NCI-H1694 treated with DMSO at 0.1 percent for 48 hours (cell line): ENCODE measurements at regions not wholly inside any gene's neighbourhood (a gene's known extent, or its start where the extent isn't known, plus 50 kb on each side); places are given as distances from the start of the nearest gene placed in this dataset.
"Not testable (repeated sequence)": the region's sequence is repeated elsewhere in the genome, so short reads cannot be mapped to it uniquely, and the experiment has no call there.

Experiments
- DNase-seq: peaks from one replicate; lab custom pipeline; 2025; lab: John Stamatoyannopoulos, UW

GRCh38 chr1:96595530-96595929 lies 126.1 kb upstream of the PTBP2 start:
- not testable (repeated sequence) for DNase-seq

- no peak for DNase-seq
Observed at GRCh38 chr1:96596226-96596922, 125.2 kb upstream of the PTBP2 start.

GRCh38 chr1:96597218-96597617 lies 124.4 kb upstream of the PTBP2 start:
- DNase-seq, result no peak

- no peak for DNase-seq
Observed at GRCh38 chr1:96598416-96599168, 123.0 kb upstream of the PTBP2 start.

GRCh38 chr1:96604620-96605019 lies 117.0 kb upstream of the PTBP2 start:
- DNase-seq, result not testable (repeated sequence)

GRCh38 chr1:96617375-96617774 lies 104.2 kb upstream of the PTBP2 start:
- not testable (repeated sequence) for DNase-seq

- DNase-seq, result no peak
Observed at GRCh38 chr1:96632045-96632664, 89.4 kb upstream of the PTBP2 start.

- no peak for DNase-seq
Observed at GRCh38 chr1:96633695-96634094, 87.9 kb upstream of the PTBP2 start.

GRCh38 chr1:96634883-96635282 lies 86.7 kb upstream of the PTBP2 start:
- no peak for DNase-seq

- no peak for DNase-seq
Observed at GRCh38 chr1:96641282-96641681, 80.3 kb upstream of the PTBP2 start.

GRCh38 chr1:96643519-96643918 lies 78.1 kb upstream of the PTBP2 start:
- DNase-seq, result no peak

GRCh38 chr1:96649301-96649700 lies 72.3 kb upstream of the PTBP2 start:
- no peak for DNase-seq

- no peak for DNase-seq
Observed at GRCh38 chr1:96651517-96651916, 70.1 kb upstream of the PTBP2 start.

GRCh38 chr1:96660051-96660450 lies 61.5 kb upstream of the PTBP2 start:
- no peak for DNase-seq

- DNase-seq, result no peak
Observed at GRCh38 chr1:96660503-96660902, 61.1 kb upstream of the PTBP2 start.
